NCI-H2107 treated with DMSO at 0.1 percent for 48 hours (cell line): ENCODE measurements at regions not wholly inside any gene's neighbourhood (a gene's known extent, or its start where the extent isn't known, plus 50 kb on each side); places are given as distances from the start of the nearest gene placed in this dataset.
A peak's percentile ranks its signal among the peaks of the same experiment; 100 is the strongest.

Source experiments
- DNase-seq: peaks from one replicate; lab custom pipeline; 2025; ENCODE audit not compliant: unreplicated experiment; lab: John Stamatoyannopoulos, UW

DNA sequence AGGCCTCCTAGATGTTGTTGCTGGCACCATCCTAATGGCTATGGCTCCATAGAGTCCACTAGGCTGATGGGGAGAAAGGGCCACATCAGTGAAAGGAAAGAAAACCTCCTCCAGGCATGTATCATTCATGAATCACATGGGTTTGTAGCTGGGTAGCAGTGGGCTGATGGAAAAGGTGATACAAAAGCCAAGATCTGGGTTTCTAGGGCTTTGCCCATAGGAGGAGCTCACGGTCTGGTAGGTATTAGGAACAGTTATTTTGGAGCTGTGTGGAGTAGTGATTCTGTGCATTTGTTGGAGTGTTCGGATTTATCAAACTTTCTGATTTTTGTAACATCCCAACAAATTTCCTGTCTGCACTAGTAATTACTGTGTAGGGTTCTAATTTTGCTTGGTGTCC, 259.2 kb downstream of the SLC4A3 start:
- DNase-seq = no peak

DNA sequence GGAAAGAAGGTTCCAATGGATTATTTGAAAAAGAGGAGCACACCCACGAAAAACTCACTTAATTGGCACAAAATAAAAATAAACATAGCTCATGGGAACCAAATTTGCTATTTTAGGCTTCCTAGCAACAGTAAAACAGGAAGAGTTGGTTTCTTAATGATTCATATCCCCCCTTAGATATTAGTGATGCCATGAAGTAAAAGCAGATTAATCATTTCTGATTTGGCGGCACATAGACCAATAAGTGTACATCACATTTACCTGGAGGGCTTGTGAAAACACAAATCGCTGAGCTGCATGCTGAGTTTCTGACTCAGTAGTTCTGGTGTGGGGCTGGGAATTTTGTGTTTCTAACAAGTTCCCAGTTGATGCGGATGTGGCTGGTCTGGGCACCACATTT, 260.4 kb downstream of the SLC4A3 start:
- no peak for DNase-seq

GRCh38 chr2:219893541-219893940, 266.1 kb downstream of the SLC4A3 start:
- no peak for DNase-seq

- DNase-seq = no peak
Measured at GRCh38 chr2:219897456-219897855, 270.0 kb downstream of the SLC4A3 start.

- DNase-seq = no peak
Measured at GRCh38 chr2:219901155-219901554, 273.7 kb downstream of the SLC4A3 start.

DNA sequence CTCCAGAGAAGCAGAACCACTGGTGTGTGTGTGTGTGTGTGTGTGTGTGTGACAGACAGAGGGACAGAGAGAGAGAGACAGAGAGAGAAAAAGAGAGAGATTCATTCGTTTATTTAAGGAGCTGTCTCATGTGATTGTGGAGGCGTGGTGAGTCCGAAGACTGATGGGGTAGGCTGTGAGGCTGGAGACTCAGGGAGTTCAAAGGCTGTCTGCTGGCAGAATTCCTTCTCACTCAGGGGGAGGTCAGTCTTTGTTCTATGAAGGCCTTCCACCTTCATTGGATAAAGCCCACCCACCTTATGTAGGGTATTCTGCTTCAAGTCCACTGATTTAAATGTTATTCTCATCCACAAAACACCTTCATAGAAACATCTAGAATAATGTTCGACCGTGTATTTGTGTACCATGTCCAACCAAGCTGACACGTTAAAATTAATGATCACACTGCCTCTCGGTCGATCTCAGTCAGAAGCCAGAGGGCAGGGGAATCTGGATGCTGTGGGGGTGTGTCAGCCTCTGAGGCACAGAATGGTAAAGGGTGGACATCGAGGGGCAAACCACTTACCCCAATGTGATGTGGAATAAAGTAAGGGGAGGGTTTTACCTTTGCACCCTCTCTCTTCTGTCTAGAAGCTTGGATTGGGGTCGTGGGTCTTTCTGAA, 275.6 kb downstream of the SLC4A3 start:
- DNase-seq = no peak

GRCh38 chr2:219905640-219906039, 278.2 kb downstream of the SLC4A3 start:
- DNase-seq = no peak

DNA sequence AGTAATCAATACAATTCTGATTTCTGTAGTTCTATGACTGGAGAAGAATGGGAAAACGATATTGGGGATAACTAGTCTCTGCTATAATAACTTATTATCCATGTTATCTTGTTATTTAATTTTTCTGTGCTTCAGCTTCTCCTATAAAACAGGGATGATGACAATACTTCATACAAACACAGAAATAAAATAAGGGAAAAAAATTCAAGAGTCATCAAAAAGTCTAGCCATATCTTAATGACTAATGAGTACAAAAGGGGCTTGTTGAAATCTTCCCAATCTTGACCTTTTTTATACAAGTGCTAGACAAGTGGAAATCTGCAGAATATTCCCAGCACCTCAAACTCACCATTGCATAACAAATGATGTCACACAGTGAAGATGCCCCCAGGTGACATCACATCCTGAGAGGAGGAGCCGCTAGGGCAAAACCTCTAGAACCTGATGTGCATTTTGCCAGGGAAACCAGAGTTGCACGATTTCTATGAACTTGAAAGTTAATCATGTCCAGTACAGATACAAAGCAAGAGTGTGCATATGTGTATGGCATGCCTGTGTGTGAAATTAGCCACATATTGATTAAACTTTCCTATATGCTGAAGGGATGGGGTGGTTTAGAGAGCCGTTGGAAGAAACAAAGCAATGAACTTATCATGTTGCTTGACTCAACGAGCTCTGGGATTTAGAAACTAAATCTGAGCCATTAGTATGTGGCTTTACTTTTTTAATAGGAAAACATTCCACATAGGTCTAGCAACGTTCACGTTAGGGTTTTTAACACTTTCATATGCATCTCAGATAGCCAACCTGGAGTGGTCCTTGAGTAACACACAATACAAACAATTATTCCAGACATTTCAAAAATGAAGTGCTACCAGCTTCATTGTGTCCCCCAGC, 278.9 kb downstream of the SLC4A3 start:
- peak; percentile 59 for DNase-seq

- DNase-seq = peak; percentile 59
Measured at GRCh38 chr2:219907011-219907365, 279.6 kb downstream of the SLC4A3 start.

DNA sequence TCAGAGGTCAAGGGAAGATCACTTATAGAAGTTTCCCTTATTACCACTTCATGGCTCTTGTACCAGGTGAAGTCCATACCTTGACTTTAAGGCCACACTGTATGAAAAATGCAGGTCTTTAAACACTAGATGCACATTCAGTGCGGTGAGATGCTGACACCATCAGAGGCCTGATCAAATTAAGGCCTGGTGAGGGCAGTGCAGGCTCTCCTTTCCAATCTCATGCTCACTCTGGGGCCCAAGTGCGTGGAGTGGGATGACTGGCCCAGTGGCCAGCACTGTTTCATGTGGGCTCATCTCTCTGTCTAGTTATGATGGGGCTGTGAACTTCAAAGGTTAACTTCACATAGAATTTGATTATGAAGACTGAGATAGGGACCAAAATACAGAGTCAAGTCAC, 281.1 kb downstream of the SLC4A3 start:
- DNase-seq = no peak

DNA sequence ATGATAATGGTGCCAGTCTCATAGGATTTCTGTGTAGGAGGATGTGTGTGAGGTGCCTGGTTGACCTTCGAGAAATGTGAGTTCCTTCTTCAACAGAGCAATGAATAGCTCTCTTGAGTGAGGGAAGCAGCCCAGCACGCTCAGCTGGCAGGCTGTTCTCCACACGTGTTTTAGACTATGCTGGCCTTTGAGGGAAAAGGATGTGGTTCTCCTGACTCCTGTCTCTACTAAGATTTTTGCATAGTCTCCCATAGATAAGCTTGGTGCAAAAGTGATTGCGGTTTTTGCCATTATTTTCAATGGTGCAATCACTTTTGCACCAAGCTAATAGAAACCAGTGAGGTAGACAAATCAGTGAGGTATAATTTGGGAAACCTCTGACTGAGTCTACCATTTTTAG, 284.1 kb downstream of the SLC4A3 start:
- DNase-seq = no peak

- DNase-seq = no peak
Measured at GRCh38 chr2:219912491-219912921, 285.1 kb downstream of the SLC4A3 start.

DNA sequence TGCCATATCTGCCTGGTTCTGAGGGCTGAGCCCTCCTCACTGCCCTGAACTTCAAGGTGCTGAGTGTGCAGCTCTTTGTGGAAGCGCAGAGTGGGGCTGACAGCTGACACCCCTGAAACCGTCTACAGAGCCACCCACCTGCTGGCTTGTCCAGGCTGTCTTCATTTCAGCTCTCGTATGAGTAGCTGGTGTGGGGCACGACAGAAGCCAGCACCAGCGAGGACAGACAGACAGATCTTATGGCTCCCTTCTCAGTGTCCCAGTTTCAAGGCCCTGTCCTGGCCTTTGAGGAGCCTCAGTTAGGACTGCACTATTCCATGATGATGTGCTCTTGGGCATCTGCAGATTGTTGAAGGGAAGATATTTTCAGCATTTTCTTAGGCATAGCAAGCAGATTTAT, 287.1 kb downstream of the SLC4A3 start:
- no peak for DNase-seq

DNA sequence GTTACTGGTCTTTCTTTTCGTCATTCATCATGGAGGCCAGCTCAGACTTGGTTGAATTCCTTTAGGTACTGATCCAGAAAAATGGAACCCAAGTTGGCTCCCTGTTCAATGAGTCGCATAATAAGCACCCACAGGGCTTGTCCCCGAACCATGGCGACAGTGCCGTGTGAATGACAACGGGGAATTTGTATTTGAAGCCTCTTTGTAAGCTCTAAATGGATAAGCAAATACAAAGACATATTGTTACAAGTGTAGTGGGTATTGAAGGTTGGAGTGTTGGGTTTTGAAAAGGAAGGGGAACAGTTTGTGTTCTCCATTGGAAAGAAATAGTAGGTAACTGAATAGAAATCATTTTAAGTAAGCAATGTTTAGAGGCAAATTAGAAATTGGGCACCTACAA, 288.9 kb downstream of the SLC4A3 start:
- DNase-seq = no peak

- no peak for DNase-seq
Measured at GRCh38 chr2:219916726-219917440, 289.5 kb downstream of the SLC4A3 start.

DNA sequence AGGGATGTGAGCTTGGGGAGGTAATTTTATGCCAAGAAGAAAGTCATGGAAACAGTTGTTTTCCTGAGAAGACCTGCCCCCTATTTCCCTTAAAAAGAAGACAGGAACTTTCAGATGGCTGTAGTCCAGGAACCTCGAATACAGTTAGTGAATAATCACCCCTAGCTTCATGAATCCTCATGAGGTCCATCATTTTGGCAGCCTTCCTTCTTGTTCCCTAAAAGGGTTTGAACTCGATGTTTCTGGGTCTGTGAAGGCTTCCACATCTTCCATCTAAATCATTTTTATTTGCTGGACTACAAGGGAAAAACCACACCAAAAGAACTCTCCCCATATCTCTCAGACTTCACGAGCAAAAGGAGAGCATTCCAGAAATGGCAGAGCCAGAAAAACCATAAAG, 290.8 kb downstream of the SLC4A3 start:
- no peak for DNase-seq

GRCh38 chr2:219918944-219919343, 291.5 kb downstream of the SLC4A3 start:
- no peak for DNase-seq

- DNase-seq = no peak
Measured at GRCh38 chr2:219919506-219919905, 292.1 kb downstream of the SLC4A3 start.

DNA sequence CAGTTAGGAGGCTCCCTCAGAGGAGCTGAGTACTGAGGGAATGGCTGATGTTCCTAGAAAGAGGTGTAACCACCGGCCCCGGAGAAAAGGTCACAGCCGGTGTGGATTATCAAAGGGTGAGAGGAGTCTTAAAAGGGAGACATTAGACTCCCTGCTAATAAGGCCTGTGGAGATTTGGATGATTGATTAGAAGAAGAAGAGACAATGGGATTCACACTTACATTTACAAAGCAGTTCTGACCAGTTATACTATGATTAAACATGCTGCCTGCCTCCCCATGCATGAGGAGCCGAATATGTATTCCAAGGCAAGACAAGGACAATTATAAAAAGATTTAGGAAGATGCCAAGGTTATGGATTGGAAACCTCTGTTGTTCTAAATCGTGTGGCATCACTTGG, 302.4 kb downstream of the SLC4A3 start:
- DNase-seq = no peak

- no peak for DNase-seq
Measured at GRCh38 chr2:219939647-219940046, 312.2 kb downstream of the SLC4A3 start.

GRCh38 chr2:219944866-219945265, 317.4 kb downstream of the SLC4A3 start:
- DNase-seq = no peak

DNA sequence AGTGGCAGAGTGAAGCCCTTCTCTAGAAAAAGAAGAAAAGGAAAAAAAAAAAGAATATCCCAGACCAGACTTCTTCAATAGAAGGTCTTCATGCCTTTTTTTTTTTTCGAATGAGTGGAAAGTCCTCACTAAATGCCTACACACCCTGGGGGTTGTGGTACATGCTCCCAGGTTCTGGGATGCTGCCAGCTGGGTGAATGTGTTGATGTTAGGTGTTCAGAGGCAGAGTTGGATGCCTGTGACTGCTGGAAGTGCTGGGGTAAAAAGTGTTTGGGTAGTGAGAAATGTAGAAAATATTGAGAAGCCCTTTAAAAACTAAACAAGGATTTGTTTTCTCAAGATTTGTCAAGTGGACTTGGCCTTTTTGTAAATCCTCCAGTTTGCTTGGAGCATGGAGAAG, 318.6 kb downstream of the SLC4A3 start:
- DNase-seq = no peak
